ENCODE measurements at regions not wholly inside any gene's neighbourhood (a gene's known extent, or its start where the extent isn't known, plus 50 kb on each side); places are given as distances from the start of the nearest gene placed in this dataset.

DNA sequence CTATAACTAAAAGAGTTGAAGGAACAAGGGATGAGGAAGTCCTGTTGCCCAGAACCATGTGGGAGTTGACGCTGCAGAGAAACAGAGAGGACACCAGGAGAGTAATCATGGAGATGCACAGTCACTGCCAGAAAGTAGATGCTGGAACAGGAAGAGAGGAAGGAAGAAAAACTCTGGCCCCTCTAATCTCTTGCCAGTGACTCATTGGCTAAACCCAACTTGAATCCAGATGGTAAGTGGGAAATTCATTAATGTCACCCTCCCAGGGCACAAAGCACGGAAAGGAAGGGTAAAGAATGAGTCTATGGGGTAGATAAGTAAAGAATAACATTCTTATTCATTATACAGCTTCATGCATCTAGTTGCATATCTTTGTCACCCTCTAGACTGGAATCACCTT lies 631.9 kb downstream of the PRELID2 start:
- intact Hi-C loops (cut with DNase I, micrococcal nuclease): no loop called here
- ATAC-seq: no peak
- no peak for DNase-seq

GRCh38 chr5:145198525-145199260 lies 636.4 kb downstream of the PRELID2 start:
- intact Hi-C loops (cut with DNase I, micrococcal nuclease): no loop called here
- ATAC-seq (no peak), DNase-seq (no peak)

GRCh38 chr5:145189746-145190145 lies 645.4 kb downstream of the PRELID2 start:
- DNase-seq: no peak
- no peak for ATAC-seq
- intact Hi-C loops (cut with DNase I, micrococcal nuclease): no loop called here

DNA sequence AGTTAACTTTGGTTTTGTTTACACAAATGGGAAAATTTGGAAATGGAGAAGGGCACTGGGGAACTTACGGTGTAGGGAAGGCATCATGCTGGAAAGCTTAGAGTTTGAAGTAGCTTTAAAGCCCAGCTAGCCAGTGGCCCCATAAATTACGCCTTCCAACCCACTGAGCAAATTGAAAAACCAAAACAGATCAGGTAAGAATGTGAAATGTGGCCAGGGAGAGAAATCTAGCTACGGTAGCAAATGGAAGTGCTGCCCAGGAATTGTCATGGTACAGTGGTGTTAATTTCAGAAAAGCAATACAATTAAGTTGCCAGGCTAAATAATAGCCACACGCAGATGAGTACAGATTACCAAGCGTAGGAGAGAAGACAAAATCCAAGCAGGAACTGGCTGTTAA lies 654.8 kb downstream of the PRELID2 start:
- no peak for ATAC-seq
- intact Hi-C loops (cut with DNase I, micrococcal nuclease): no loop called here
- DNase-seq: no peak

GRCh38 chr5:145178641-145179523 lies 656.3 kb downstream of the PRELID2 start:
- intact Hi-C loops (cut with DNase I, micrococcal nuclease): no loop called here
- ATAC-seq: no peak
- DNase-seq: no peak

DNA sequence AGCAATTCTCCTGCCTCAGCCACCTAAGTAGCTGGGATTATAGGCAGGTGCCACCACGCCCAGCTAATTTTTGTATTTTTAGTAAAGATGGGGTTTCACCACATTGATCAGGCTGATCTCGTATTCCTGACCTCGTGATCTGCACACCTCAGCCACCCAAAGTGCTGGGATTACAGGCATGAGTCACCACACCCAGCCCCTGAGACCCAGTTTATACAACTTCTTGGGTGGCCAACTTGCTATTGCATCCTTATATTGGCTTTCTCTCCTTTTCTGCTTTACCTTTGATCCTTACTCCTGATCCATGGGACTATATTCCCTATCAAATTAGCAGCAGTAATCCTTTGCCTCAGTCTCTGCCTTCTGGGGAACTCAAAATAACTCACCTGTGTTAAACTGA lies 659.1 kb downstream of the PRELID2 start:
- DNase-seq (no peak), ATAC-seq (no peak)
- intact Hi-C loops (cut with DNase I, micrococcal nuclease): no loop called here

DNA sequence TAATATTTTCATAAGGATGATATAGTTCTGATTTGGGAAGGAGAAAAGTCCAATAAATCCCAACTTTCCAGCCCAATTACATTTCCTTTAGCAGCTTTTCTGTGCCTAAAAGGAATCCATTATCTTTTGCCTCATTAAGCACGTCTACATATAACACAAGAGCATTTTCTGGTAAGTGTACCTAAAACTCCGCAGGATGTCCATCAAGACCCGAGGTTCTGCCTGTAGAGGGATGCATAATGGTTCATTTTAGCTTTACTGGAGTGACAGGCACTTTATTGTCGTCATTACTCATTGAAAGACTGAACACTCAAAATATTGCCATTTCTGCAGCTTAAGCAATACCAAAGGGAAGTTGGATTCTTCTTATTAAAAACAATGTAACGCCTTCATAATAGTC lies 669.0 kb downstream of the PRELID2 start:
- ATAC-seq (no peak), DNase-seq (no peak)
- intact Hi-C loops (cut with DNase I, micrococcal nuclease): no loop called here

GRCh38 chr5:145163876-145164275 lies 671.3 kb downstream of the PRELID2 start:
- ATAC-seq: no peak
- intact Hi-C loops (cut with DNase I, micrococcal nuclease): no loop called here
- DNase-seq: no peak

GRCh38 chr5:145162626-145163025 lies 672.5 kb downstream of the PRELID2 start:
- ATAC-seq: no peak
- intact Hi-C loops (cut with DNase I, micrococcal nuclease): no loop called here
- no peak for DNase-seq

GRCh38 chr5:145161391-145161790 lies 673.8 kb downstream of the PRELID2 start:
- intact Hi-C loops (cut with DNase I, micrococcal nuclease): no loop called here
- ATAC-seq (no peak), DNase-seq (no peak)

GRCh38 chr5:145160679-145161078 lies 674.5 kb downstream of the PRELID2 start:
- ATAC-seq (no peak), DNase-seq (no peak)
- intact Hi-C loops (cut with DNase I, micrococcal nuclease): no loop called here

DNA sequence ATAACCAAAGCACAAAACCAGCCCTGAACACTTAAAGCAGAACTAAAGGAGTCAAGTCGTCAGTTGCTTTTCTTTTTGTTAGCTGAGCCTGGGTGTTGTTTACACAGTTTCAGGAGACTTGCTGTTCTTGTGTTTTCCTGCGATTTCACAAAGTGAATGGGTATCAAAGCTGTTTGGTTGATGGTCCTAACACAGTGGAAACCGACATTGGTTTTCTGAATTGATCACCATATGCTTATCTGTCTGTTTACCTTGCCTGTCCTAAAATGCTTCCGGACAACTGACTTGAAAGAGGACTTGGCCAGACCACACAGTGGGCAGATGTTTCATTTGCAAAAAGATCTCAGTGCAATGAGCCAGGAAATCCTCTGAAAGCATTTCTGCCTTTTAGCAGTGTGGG lies 676.4 kb downstream of the PRELID2 start:
- no peak for ATAC-seq
- DNase-seq: no peak
- intact Hi-C loops (cut with DNase I, micrococcal nuclease): no loop called here

- DNase-seq: no peak
- ATAC-seq: no peak
- intact Hi-C loops (cut with DNase I, micrococcal nuclease): no loop called here
Measured at GRCh38 chr5:145157841-145158240, 677.3 kb downstream of the PRELID2 start.

GRCh38 chr5:145141534-145141933 lies 693.6 kb downstream of the PRELID2 start:
- ATAC-seq (no peak), DNase-seq (no peak)
- intact Hi-C loops (cut with DNase I, micrococcal nuclease): no loop called here

DNA sequence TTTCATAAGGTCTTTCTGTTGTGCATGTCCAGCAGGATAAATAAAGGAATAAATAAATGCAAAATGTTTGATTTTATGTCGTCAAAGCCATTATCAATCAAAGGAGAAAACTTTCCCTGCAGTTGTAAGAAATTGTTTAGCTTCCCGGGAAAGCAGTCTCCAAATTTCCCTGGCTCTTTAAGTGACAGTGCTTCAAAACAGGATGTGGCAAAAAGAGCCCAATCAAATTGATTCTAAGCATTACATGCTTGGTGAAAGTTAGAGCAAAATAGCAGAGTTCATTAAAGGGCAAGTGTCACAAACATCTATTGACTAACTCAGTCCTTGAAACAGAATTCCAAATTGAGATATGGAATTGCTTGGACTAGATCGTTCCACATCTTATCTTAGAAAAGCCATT lies 704.1 kb downstream of the PRELID2 start:
- DNase-seq (no peak), ATAC-seq (no peak)
- intact Hi-C loops (cut with DNase I, micrococcal nuclease): no loop called here

DNA sequence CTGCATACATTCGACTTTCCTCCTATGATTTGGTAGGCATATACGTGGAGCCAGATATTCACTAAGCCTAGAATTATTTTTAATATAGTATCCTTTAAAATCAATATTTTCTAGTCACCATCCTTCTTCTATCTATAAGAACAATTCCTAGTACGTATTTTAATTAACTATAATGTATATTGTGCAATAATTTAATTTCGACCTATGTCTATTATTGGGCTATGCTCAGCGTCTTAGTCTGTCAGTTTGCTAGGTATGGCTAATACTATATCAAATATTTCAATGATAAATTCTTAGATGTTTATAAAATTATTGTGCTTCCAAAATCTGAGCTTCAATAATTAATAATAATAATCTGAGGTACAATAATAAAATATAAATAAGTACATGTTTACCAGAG lies 705.3 kb downstream of the PRELID2 start:
- intact Hi-C loops (cut with DNase I, micrococcal nuclease): no loop called here
- no peak for ATAC-seq
- no peak for DNase-seq

- intact Hi-C loops (cut with DNase I, micrococcal nuclease): no loop called here
Measured at GRCh38 chr5:145124806-145125205, 710.3 kb downstream of the PRELID2 start.

GRCh38 chr5:145118611-145119010 lies 716.5 kb downstream of the PRELID2 start:
- no peak for ATAC-seq
- DNase-seq: no peak
- intact Hi-C loops (cut with DNase I, micrococcal nuclease): no loop called here

More at GRCh38 chr5:145124806-145125205, 710.3 kb downstream of the PRELID2 start:
- no peak for DNase-seq
- no peak for ATAC-seq

GRCh38 chr5:145118127-145118526 lies 717.0 kb downstream of the PRELID2 start:
- intact Hi-C loops (cut with DNase I, micrococcal nuclease): no loop called here
- ATAC-seq (no peak), DNase-seq (no peak)

GRCh38 chr5:145117285-145117684 lies 717.9 kb downstream of the PRELID2 start:
- ATAC-seq (no peak), DNase-seq (no peak)
- intact Hi-C loops (cut with DNase I, micrococcal nuclease): no loop called here
